ENCODE measurements at regions not wholly inside any gene's neighbourhood (a gene's known extent, or its start where the extent isn't known, plus 50 kb on each side); places are given as distances from the start of the nearest gene placed in this dataset.

DNA sequence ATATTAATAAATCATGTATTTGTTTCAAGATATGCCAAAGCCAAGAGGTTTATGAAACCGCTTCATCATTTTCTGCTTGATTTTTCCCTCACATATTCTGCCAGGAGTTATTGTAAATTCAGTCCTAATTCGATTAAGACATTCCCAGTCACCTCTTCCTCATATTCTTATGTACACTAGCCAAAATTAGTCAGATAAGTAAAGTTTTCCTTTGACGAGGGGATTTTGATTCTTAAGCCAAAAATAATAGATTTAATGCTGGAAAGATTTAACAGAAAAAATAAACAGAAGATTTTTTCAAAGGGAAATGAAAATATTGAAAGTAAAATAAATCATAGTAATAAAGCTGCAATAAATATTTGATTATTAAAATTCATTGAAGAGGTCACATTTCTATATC is 51.0 kb upstream of the VEGFC start:
- Histone ChIP-seq H3K4me2 (ENCODE audit: low read length) (no peak overlapping the region), H3K27ac (ENCODE audit: low read depth, low read length) (no peak overlapping the region), H3K9me2 (replicated peaks; ENCODE audit: control insufficient read depth, low read length) (no peaks in the 10 kb centered on the region), H3K27me3 (ENCODE audit: control insufficient read depth, low read length) (no peaks in the 10 kb centered on the region), H3K4me3 (ENCODE audit: low read length) (no peak overlapping the region), H3K9me3 (ENCODE audit: control insufficient read depth, insufficient read depth, low read length) (no peaks in the 10 kb centered on the region), H3K79me2 (ENCODE audit: control insufficient read depth, low read length) (no peaks in the 10 kb centered on the region), H3K4me1 (ENCODE audit: control insufficient read depth, low read length) (no peaks in the 10 kb centered on the region), H4K20me1 (ENCODE audit: control insufficient read depth, insufficient read depth, low read depth, low read length) (no peaks in the 10 kb centered on the region), H3K36me3 (ENCODE audit: control insufficient read depth, low read length) (no peaks in the 10 kb centered on the region), H3F3A (ENCODE audit: control insufficient read depth, insufficient read depth) (no peaks in the 10 kb centered on the region)
- no peak for TF ChIP-seq EZH2phosphoT487 (IDR thresholded peaks at IDR 0.05; ENCODE audit: borderline replicate concordance, low read length)
- TF ChIP-seq, protein P1, sequence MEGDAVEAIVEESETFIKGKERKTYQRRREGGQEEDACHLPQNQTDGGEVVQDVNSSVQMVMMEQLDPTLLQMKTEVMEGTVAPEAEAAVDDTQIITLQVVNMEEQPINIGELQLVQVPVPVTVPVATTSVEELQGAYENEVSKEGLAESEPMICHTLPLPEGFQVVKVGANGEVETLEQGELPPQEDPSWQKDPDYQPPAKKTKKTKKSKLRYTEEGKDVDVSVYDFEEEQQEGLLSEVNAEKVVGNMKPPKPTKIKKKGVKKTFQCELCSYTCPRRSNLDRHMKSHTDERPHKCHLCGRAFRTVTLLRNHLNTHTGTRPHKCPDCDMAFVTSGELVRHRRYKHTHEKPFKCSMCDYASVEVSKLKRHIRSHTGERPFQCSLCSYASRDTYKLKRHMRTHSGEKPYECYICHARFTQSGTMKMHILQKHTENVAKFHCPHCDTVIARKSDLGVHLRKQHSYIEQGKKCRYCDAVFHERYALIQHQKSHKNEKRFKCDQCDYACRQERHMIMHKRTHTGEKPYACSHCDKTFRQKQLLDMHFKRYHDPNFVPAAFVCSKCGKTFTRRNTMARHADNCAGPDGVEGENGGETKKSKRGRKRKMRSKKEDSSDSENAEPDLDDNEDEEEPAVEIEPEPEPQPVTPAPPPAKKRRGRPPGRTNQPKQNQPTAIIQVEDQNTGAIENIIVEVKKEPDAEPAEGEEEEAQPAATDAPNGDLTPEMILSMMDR (IDR thresholded peaks at IDR 0.05; ENCODE audit: low read depth, low read length, poor library complexity, severe bottlenecking), result no peak

DNA sequence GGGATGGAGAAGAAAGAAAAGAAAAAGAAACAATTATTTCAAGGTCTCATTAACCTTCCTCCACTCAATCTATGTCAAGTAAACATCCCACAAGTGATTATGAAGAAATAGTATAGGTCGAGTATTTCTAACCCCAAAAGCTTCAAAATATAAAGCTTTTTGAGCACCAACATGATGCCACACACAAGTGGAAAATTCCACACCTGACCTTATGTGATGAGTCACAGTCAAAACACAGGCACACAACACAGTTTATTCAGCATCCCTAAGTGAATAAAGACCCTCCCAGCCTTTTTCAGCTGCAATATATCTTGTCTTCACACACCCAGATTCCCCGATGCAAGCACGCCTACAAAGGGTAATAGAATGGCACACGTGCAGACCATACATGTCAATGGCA is 51.7 kb upstream of the VEGFC start:
- no peaks in the 10 kb centered on the region for H3K27me3 ChIP-seq (ENCODE audit: control insufficient read depth, low read length)
- no peaks in the 10 kb centered on the region for H3K9me3 ChIP-seq (ENCODE audit: control insufficient read depth, insufficient read depth, low read length)
- no peaks in the 10 kb centered on the region for H3F3A ChIP-seq (ENCODE audit: control insufficient read depth, insufficient read depth)
- no peak overlapping the region for H3K27ac ChIP-seq (ENCODE audit: low read depth, low read length)
- TF ChIP-seq, protein P1 (IDR thresholded peaks at IDR 0.05; ENCODE audit: low read depth, low read length, poor library complexity, severe bottlenecking), result no peak
- TF ChIP-seq EZH2phosphoT487 (IDR thresholded peaks at IDR 0.05; ENCODE audit: borderline replicate concordance, low read length), result no peak
- H3K4me3 ChIP-seq (ENCODE audit: low read length), result no peak overlapping the region
- no peaks in the 10 kb centered on the region for H3K4me1 ChIP-seq (ENCODE audit: control insufficient read depth, low read length)
- H3K36me3 ChIP-seq (ENCODE audit: control insufficient read depth, low read length), result no peaks in the 10 kb centered on the region
- H4K20me1 ChIP-seq (ENCODE audit: control insufficient read depth, insufficient read depth, low read depth, low read length), result no peaks in the 10 kb centered on the region
- H3K79me2 ChIP-seq (ENCODE audit: control insufficient read depth, low read length), result no peaks in the 10 kb centered on the region
- H3K9me2 ChIP-seq (replicated peaks; ENCODE audit: control insufficient read depth, low read length), result no peaks in the 10 kb centered on the region
- no peak overlapping the region for H3K4me2 ChIP-seq (ENCODE audit: low read length)

DNA sequence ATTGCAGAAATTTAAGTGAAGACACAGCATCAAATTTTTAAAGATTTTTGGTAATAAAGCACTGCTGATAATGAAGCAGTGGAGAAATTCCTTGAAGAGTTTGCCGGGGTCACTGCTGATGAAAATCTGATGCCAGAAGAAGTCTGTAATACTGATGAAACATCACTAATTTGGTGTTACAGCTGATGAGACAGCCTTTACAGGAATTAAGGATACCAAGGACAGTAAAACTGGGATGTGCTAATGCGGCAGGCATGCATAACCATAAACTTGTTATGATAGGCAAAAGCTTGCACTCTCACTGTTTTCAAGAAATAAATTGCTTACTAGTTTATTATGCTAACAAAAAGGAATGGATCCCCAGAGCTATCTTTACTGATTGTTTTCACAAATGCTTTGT is 52.9 kb upstream of the VEGFC start:
- H4K20me1 ChIP-seq (ENCODE audit: control insufficient read depth, insufficient read depth, low read depth, low read length), result no peaks in the 10 kb centered on the region
- no peaks in the 10 kb centered on the region for H3K9me2 ChIP-seq (replicated peaks; ENCODE audit: control insufficient read depth, low read length)
- no peak overlapping the region for H3K4me3 ChIP-seq (ENCODE audit: low read length)
- H3K36me3 ChIP-seq (ENCODE audit: control insufficient read depth, low read length), result no peaks in the 10 kb centered on the region
- no peak overlapping the region for H3K27ac ChIP-seq (ENCODE audit: low read depth, low read length)
- no peaks in the 10 kb centered on the region for H3F3A ChIP-seq (ENCODE audit: control insufficient read depth, insufficient read depth)
- no peaks in the 10 kb centered on the region for H3K9me3 ChIP-seq (ENCODE audit: control insufficient read depth, insufficient read depth, low read length)
- H3K4me1 ChIP-seq (ENCODE audit: control insufficient read depth, low read length), result no peaks in the 10 kb centered on the region
- H3K4me2 ChIP-seq (ENCODE audit: low read length), result no peak overlapping the region
- H3K27me3 ChIP-seq (ENCODE audit: control insufficient read depth, low read length), result no peaks in the 10 kb centered on the region
- H3K79me2 ChIP-seq (ENCODE audit: control insufficient read depth, low read length), result no peaks in the 10 kb centered on the region
- TF ChIP-seq EZH2phosphoT487 (IDR thresholded peaks at IDR 0.05; ENCODE audit: borderline replicate concordance, low read length), result no peak
- TF ChIP-seq, protein P1 (IDR thresholded peaks at IDR 0.05; ENCODE audit: low read depth, low read length, poor library complexity, severe bottlenecking), result no peak

DNA sequence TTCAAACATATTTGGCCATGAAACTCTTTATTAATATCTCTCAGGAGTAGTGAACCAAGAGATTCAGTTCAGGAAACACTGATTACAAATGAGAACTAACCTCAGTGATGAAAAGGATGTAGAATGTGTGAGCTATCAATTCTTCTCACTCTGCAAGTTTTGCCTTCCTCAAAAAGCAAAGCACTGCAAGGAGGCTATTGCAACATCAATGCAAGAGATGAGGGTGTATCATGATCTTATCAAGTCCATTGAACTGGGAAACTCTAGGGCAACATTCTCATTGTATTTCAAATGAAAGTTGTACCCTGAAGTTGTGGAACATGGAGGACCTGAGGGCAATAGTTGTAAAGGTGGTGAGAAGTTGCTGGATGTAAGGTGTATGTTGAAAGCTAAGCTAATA is 56.4 kb upstream of the VEGFC start:
- no peak overlapping the region for H3K4me3 ChIP-seq (ENCODE audit: low read length)
- H3K9me3 ChIP-seq (ENCODE audit: control insufficient read depth, insufficient read depth, low read length), result no peaks in the 10 kb centered on the region
- no peaks in the 10 kb centered on the region for H3K4me1 ChIP-seq (ENCODE audit: control insufficient read depth, low read length)
- no peaks in the 10 kb centered on the region for H3K9me2 ChIP-seq (replicated peaks; ENCODE audit: control insufficient read depth, low read length)
- H3K36me3 ChIP-seq (ENCODE audit: control insufficient read depth, low read length), result no peaks in the 10 kb centered on the region
- H3F3A ChIP-seq (ENCODE audit: control insufficient read depth, insufficient read depth), result no peaks in the 10 kb centered on the region
- H3K27ac ChIP-seq (ENCODE audit: low read depth, low read length), result no peak overlapping the region
- TF ChIP-seq, protein P1 (IDR thresholded peaks at IDR 0.05; ENCODE audit: low read depth, low read length, poor library complexity, severe bottlenecking), result no peak
- TF ChIP-seq EZH2phosphoT487 (IDR thresholded peaks at IDR 0.05; ENCODE audit: borderline replicate concordance, low read length), result no peak
- no peaks in the 10 kb centered on the region for H3K79me2 ChIP-seq (ENCODE audit: control insufficient read depth, low read length)
- H4K20me1 ChIP-seq (ENCODE audit: control insufficient read depth, insufficient read depth, low read depth, low read length), result no peaks in the 10 kb centered on the region
- H3K4me2 ChIP-seq (ENCODE audit: low read length), result no peak overlapping the region
- H3K27me3 ChIP-seq (ENCODE audit: control insufficient read depth, low read length), result no peaks in the 10 kb centered on the region
